LNCAP (cell line): ENCODE measurements at regions not wholly inside any gene's neighbourhood (a gene's known extent, or its start where the extent isn't known, plus 50 kb on each side); places are given as distances from the start of the nearest gene placed in this dataset.

Experiments
- TF ChIP-seq, protein P1 (sequence below): fragments of 450-650 bp; IDR thresholded peaks from 2 replicates; pipeline ENCODE4 v1.5.1; 2017; ENCODE audit warnings: mild to moderate bottlenecking

DNA sequence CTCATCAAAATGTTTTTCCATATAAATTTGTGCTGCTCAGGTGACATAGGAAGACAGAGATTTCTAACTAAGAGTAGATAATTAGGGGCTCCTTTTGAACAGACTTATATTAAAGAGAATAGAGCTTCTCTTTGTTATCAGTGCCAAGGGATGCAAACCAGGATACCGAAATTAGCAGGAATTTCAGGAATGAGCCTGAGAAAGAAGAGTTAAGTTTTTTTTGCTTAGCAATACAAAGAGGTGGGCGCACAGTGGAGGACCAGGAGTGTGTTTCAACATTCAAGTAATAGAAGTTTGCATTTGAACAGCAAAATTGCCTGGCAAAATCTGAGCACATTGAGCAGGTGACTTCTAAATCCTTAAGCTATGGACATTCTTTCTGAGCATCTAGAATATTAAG is 541.3 kb downstream of the GBA3 start:
- TF ChIP-seq, protein P1, sequence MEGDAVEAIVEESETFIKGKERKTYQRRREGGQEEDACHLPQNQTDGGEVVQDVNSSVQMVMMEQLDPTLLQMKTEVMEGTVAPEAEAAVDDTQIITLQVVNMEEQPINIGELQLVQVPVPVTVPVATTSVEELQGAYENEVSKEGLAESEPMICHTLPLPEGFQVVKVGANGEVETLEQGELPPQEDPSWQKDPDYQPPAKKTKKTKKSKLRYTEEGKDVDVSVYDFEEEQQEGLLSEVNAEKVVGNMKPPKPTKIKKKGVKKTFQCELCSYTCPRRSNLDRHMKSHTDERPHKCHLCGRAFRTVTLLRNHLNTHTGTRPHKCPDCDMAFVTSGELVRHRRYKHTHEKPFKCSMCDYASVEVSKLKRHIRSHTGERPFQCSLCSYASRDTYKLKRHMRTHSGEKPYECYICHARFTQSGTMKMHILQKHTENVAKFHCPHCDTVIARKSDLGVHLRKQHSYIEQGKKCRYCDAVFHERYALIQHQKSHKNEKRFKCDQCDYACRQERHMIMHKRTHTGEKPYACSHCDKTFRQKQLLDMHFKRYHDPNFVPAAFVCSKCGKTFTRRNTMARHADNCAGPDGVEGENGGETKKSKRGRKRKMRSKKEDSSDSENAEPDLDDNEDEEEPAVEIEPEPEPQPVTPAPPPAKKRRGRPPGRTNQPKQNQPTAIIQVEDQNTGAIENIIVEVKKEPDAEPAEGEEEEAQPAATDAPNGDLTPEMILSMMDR, result no peak

DNA sequence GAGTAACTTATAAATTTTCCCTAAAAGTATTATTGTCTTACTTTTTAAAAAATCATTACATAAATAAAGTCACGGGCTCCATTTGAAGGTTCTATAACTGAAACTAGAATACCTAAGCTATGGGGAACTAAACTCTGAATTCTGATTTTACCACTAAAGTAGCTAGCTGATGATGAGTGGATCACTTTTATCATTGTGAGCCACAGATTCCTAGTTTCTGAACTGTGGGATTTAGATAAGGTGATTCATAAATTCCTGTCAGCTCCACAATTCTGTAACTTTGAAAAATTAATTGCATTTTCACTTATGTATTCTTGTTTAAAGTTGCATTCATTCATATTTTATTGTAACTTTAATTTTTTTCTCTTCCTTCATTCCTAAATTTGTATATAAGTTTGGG is 540.9 kb downstream of the GBA3 start:
- TF ChIP-seq, protein P1, result no peak

DNA sequence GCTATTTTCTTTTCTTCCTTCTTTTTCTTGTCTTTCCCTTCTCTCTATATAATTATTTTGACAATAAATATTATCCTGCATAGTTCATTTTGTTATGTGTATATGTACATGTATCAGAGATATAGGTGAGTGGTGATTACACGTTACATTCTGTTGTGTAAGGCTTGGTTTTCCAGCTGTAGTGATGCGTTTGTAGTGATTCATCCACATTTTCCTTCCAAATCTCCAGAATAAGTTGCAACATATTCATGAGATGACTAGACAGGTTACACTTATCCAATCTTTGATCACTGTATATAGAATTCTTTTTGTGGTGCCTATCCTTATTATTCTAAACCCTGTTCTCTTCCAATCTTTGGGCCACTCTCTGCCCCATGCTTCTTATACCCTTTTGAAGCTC is 540.2 kb downstream of the GBA3 start:
- TF ChIP-seq, protein P1, result no peak

DNA sequence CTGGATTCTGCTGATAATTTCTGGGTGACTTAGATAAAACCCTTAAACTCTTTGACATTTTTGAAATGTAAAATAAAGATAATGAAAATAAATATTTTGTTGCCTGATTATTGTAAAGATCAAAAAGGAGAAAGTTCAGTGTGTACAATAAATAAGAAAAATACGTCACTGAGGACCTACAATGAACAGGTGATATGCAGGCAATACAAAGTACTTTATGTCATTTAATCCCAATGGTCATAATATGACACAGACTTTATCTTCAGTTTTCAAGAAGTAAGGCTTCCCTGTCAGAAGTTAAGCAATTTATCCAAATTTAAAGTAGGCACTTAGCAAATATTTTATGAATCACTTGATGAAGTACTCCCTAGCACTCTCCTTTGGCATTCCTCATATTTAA is 532.8 kb downstream of the GBA3 start:
- TF ChIP-seq, protein P1, result no peak

DNA sequence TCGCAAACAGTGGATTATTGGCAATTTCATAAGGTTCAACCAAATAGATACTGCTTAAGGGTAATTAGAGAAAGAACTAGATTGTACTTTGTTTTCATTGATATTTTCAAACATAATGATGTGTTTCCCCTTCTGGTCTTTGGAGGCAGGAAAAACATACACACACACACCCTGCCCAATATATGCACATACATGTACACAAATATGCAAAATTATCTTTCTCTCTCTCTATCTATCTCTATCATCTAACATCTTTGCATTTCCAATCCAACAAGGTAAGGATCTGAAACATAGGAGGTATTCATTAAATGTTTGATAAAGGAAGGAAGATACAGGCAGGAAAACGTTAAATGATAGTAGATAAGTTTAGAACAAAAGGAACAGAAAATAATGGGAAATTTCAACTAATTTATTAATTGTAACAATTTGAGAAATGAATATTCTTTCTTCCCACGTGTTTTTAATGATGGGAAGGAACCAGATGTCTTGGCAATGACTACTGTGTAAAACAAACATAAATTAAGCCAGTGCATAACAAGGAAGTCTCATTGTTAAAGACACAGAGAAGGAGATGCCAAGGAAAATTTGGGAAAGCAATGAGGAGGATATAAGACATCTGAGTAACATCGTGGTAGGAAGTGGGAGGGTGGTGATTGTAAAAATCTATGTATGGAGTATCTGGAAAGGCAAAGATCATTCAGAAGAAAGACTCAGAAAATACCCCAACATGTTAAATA is 532.1 kb downstream of the GBA3 start:
- TF ChIP-seq, protein P1, result no peak

DNA sequence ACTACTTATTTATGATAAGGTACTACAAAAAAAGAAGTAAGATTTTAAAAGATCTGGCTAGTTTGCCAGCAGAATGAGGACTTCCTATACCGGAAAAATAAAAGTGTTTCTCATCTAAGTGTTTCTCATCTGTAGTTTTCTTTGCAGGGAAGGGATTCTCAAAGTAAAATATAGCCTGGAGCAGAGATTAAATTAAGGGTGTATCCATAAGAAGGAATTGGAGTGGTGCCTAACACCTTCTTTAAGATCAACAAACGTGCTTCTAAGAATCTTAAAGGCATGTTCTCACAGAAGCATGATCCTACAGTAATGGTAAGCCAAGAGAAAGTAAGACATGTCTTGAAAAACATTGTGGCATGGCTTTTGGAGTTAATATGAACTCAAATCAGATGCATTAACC is 528.2 kb downstream of the GBA3 start:
- TF ChIP-seq, protein P1, result no peak

DNA sequence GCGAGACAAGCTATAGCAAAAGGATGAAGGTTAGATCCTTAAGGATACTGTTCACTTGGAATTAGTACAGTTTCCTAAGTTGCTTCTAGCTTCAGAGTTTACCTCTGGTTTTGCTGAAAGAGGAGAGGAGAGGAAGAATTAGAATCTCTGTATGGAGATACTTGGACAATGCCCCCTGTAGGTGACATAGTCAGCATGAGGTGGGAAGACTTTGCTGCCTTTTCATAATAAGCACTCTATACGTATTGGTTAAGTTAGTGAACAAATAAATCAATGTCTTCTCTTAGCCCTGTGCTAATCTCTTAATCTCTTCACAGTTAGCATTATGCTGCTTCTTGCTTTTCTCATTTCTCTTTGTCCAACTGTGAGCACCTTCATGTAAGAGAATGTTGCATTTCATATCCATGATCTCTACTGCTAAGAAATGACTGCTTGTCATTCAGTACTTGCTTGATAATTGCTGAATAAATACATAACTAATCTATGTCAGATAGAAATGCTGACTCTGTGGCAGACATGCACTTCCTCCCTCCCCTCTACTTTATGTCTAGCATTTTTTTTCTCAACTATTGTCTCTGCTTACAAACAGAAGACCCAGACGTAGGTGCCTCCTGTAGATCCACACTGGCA is 527.2 kb downstream of the GBA3 start:
- TF ChIP-seq, protein P1, result no peak
